ENCODE measurements at regions not wholly inside any gene's neighbourhood (a gene's known extent, or its start where the extent isn't known, plus 50 kb on each side); places are given as distances from the start of the nearest gene placed in this dataset.

DNA sequence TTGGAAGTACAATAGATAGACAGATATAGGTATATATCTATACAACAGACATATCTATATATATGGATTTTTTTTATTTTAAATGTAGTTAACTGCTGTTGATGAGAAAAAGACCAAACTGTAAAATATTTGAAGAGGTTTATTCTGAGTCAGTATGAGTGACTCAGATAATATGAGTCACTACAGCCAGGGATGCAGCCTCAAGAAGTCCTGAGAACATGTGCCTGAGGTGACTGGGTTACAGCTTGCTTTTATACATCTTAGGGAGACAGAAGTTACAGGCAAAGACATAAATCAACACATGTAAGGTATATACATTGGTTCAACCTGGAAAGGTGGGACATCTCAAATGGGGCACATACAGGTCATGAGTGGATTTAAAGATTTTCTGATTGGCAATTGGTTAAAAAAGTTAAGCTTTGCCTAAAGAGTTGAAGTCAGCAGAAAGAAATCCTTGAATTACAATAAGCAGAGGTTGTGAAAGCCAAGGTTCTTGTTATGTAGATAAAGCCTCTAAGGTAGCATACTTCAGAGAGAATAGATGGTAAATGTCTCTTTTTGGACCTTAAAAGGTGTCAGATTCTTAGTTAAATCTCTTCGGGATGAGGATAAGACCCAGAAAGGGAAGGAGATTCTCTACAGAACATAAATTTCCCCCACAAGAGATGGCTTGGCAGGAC, 149.9 kb downstream of the RBM43 start:
- no peak overlapping the region for H3K4me3 ChIP-seq (ENCODE audit: low read depth, low read length)
- TF ChIP-seq, protein P1, sequence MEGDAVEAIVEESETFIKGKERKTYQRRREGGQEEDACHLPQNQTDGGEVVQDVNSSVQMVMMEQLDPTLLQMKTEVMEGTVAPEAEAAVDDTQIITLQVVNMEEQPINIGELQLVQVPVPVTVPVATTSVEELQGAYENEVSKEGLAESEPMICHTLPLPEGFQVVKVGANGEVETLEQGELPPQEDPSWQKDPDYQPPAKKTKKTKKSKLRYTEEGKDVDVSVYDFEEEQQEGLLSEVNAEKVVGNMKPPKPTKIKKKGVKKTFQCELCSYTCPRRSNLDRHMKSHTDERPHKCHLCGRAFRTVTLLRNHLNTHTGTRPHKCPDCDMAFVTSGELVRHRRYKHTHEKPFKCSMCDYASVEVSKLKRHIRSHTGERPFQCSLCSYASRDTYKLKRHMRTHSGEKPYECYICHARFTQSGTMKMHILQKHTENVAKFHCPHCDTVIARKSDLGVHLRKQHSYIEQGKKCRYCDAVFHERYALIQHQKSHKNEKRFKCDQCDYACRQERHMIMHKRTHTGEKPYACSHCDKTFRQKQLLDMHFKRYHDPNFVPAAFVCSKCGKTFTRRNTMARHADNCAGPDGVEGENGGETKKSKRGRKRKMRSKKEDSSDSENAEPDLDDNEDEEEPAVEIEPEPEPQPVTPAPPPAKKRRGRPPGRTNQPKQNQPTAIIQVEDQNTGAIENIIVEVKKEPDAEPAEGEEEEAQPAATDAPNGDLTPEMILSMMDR (IDR thresholded peaks at IDR 0.05; ENCODE audit: insufficient read depth, low read depth, low read length): no peak
- DNase-seq (ENCODE audit: low read depth): peak; percentile 62

DNA sequence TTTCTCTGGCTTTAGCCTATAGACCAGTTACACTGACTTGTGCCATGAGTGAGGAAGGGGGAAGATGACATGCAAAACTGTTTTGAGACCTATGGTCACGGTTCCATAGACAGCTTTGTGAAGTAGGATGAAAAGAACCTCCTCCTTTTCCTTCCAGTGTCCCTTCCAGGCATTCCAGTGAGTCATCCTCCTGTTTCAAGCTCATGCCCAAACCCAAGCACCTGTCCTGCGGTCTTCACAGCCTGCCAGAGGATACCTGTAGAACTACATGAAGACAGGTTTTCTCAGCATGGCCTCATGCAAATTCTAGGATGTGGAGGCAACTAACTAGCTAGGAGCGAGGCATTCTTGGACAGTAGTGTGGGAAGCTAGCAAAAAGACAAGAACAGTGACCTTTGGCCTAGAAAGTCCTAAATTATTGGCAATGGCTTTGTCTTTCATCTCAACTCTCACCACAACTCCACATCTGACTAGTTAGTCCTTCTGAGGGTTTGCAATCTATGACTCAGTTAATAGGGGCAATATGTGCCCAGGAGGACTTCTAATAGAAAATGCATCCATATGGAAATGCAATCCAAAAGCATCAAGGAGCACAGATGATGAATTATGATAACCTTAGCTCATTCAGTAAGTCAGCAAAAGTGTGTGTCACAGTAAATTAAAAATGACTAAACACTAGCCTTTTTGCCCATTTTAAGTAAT, 154.7 kb downstream of the RBM43 start:
- no peak overlapping the region for H3K4me3 ChIP-seq (ENCODE audit: low read depth, low read length)
- TF ChIP-seq, protein P1 (IDR thresholded peaks at IDR 0.05; ENCODE audit: insufficient read depth, low read depth, low read length): no peak
- no peak for DNase-seq (ENCODE audit: low read depth)

DNA sequence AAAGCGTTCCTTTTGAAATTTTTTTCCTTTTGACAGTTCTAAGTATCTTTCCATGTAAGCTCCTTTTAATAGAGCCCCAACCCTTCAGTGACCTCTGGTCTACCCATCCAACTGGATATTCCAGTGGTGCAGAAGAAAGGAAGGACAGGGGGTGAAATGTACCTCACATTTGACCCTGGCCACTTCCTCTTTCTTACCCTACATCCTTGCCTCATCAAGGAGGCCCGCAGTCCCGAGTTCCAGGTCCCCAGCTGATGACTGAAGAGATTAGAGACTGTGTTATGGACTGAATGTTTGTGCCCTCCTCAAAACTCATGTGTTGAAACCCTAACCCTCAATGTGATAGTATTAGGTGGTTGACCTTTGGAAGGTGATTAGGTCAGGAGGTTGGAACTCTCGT, 158.1 kb downstream of the RBM43 start:
- TF ChIP-seq, protein P1 (IDR thresholded peaks at IDR 0.05; ENCODE audit: insufficient read depth, low read depth, low read length): no peak
- DNase-seq (ENCODE audit: low read depth): no peak
- no peak overlapping the region for H3K4me3 ChIP-seq (ENCODE audit: low read depth, low read length)

DNA sequence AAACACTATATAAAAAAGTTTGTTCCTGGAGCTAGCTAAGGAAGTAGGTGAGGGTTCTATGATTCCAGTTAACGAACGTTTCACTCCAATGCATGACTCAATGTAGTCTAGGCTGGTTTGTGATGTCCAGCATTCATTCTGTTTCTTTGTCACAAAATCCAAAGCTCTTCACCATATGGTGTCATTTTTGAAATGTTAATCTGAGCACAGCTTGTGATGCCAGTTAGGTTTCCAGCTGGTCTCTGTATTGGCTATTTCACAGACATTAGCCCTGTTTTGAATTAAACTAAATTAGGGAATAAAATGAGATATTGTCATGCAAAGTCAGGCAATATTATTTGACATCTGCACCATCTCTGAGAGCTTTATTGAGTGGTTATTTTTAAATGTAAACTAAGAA, 159.4 kb downstream of the RBM43 start:
- no peak overlapping the region for H3K4me3 ChIP-seq (ENCODE audit: low read depth, low read length)
- no peak for DNase-seq (ENCODE audit: low read depth)
- TF ChIP-seq, protein P1 (IDR thresholded peaks at IDR 0.05; ENCODE audit: insufficient read depth, low read depth, low read length): no peak

DNA sequence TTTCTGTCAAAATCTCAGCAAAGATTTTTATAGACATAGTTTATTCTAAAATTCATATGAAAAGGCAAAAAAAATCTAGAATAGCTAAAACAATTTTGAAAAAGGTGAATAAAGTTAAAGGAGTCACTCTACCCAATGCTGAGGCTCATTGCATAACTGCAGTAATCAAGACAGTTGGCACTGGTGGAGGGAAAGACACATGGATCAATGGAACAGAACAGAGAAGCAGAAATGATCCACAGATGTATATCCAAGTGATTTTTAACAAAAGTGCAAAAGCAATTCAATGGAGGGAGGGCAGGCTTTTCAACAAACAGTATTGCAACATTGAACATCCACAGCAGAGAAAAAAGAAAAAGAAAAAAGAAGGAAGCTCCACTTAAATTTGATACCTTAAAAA, 162.8 kb downstream of the RBM43 start:
- no peak overlapping the region for H3K4me3 ChIP-seq (ENCODE audit: low read depth, low read length)
- TF ChIP-seq, protein P1 (IDR thresholded peaks at IDR 0.05; ENCODE audit: insufficient read depth, low read depth, low read length): no peak
- no peak for DNase-seq (ENCODE audit: low read depth)

DNA sequence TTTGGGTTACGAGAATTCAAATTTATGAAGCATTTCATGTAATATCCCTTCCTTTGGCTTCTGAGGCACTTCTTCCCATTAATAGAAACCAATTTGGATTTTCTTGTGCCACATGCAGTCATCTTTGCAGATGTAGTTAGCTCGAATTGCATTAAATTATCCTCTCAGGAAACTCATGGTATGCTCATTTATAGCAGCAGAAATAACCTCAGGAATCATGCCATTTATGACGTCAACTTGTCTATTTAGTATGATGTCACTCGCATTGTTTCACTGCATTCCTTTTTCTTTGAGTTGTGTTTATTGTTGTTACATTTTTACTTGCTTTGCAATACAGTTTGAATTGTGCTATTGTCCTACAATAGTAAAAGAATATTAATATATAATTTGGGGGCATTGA, 163.8 kb downstream of the RBM43 start:
- TF ChIP-seq, protein P1 (IDR thresholded peaks at IDR 0.05; ENCODE audit: insufficient read depth, low read depth, low read length): no peak
- no peak for DNase-seq (ENCODE audit: low read depth)
- H3K4me3 ChIP-seq (ENCODE audit: low read depth, low read length): no peak overlapping the region
